NCI-H2196 treated with DMSO at 0.1 percent for 48 hours (cell line): ENCODE measurements at regions not wholly inside any gene's neighbourhood (a gene's known extent, or its start where the extent isn't known, plus 50 kb on each side); places are given as distances from the start of the nearest gene placed in this dataset.

ENCODE experiments used
- DNase-seq: peaks from one replicate; lab custom pipeline; 2025; ENCODE audit not compliant: unreplicated experiment; lab: John Stamatoyannopoulos, UW

- DNase-seq: no peak
Measured at GRCh38 chr4:171636606-171637005, 176.6 kb upstream of the GALNTL6 start.

GRCh38 chr4:171629737-171630136, 183.5 kb upstream of the GALNTL6 start:
- DNase-seq: no peak

DNA sequence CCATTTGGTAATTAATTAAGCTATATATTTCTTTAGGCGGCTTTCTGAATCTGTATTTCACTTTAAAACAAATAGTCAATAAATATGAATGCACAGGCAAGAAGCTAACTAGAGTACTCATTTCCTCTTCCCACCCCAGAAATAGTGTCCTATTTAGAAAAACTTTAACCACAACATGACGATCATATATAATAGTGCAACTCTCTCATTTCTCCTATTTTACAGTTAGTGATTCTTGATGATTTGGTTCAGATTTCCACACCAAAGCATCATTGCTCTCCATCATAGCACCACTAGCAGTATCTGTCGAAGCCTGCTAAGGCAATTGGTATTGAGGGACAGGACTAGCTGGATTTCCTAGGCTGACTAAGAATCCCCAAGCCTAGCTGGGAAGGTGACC, 184.0 kb upstream of the GALNTL6 start:
- DNase-seq: no peak

DNA sequence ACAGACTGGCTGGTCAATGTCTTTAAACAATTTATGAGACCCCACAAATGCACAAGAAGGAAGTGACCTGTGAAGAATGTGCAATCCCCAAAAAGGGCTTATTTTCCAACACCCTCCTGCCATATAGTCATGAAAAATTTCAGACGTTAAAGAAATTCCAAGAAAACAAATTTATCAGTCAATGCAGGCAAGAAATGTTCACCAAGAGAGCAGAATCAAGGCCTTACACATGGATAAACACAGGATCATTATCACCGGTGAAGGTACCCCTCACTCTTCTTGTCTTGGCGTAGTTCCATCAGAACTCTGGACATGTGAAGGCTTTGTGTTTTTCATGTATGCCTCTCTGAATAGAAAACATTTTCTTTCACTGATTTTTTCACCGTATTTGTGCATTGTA, 186.7 kb upstream of the GALNTL6 start:
- DNase-seq: no peak

DNA sequence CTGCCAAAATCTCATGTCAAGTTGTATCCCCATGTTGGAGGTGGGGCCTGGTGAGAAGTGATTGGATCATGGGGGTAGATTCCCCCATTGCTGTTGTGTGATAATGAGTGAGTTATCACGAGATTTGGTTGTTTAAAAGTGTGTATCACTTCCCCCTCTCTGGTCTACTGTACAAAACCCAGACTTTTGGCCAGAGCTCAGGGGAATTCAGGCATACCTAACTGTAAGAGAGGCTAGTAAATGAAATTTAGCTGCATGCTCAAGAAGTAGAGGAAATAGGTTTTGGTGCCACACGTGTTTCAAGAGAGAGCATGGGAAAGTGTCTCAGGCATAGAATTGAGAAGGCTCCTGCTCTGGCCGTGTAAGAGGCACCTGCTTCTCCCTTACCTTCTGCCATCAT, 190.5 kb upstream of the GALNTL6 start:
- no peak for DNase-seq

DNA sequence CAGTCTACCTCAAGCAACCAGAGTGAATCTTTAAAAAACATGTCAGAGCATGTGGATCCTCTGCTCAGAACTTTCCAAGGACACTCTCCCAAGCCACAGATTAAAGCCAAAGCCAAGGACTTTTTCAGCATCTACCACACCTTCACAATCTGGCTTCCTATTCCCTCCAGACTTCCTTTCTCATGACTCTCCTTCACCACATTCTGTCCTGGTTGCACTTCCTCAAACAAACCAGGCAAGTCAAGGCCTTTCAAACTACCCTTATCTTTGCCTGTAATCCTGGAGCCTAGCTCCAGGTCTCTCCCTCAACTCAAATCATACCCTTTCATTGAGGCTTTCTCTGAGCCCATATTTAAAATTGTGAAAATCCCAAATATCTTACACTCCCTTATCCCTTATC, 191.6 kb upstream of the GALNTL6 start:
- DNase-seq: no peak

DNA sequence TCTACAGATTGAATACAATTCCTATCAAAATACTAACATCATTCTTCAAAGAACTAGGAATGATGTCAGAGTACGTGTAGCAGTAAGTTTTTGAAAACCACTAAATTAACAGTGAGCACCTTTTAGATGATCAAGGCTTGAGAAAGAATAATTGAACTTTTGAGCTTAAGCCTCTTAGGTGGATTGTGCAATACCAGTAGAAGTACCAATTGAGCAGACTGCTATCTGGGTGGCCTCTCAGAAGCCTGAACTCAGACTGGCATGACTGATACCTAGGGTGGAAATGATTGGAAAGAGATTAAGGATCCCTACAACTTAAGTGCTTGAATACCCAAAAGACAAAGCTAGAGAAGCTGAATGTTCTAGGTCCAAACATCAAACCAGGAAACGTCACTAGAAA, 200.3 kb upstream of the GALNTL6 start:
- no peak for DNase-seq

GRCh38 chr4:171602638-171603355, 210.4 kb upstream of the GALNTL6 start:
- DNase-seq: no peak

DNA sequence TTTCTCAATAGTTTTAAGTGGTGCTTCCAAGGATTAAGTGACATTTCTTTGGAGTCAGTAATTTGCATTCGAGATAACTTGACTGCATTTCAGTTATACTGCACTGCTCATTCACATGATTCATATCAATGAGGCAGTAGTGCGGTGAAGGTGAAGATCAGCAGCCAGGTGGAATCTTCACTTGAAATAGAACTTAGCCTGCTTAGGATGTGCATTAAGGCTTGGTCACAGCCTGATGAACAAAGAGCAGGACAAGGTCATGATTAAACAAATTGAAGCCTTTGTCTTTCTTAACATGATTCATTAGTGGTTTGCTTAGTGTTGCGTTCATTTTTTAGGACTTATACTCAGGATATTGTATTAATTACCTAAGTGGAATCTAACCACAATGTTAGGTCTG, 212.1 kb upstream of the GALNTL6 start:
- no peak for DNase-seq

DNA sequence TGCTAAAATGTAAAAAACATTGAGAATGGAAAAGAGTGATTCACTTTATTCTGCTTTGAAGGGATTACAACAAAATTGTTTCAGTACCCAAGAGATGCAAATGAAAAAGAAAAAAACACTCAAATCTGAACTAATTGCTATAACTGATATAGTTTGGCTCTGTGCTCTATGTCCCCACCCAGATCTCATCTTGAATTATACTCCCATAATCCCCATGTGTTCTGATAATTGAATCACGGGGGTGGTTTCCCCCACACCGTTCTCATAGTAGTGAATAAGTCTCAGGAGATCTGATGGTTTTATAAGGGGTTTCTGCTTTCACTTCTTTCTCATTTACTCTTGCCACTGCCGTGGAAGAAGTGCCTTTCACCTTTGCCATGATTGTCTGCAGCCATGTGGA, 213.6 kb upstream of the GALNTL6 start:
- no peak for DNase-seq

- no peak for DNase-seq
Measured at GRCh38 chr4:171594293-171594692, 218.9 kb upstream of the GALNTL6 start.

DNA sequence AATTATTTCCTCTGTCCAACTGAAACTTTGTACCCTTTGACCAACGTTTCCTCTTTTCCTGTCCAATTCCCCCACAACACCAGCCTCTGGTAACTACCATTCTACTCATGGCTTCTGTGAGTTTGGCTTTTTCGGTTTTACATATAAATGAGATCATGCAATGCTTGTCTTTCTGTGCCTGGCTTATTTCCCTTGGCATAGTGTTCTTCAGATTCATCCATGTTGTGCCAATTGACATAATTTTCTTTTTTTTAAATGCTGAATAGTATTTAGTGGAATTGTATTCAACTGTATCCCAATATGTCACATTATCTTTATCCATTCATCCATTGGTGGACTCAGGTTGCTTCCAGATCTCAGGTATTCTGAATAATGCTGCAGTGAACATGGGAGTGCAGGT, 222.5 kb upstream of the GALNTL6 start:
- DNase-seq: no peak

DNA sequence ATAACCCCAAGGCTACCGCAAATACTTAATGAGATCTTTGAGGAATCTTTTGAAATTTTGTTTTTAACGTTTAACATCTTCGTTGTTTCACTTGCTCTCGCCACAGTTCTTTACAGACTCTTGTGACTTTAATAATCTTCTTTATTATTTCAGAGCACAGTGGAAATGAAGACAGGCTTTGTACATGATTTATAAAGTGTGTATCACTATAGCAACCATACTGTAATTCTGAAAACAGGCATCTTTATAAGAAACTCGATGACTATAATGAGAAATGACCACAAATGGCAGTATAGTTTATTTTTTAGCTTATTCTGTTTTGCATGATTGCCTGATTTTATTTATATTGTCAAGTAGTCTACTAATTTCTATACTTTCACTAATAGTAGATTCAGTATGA, 224.4 kb upstream of the GALNTL6 start:
- DNase-seq: no peak

- no peak for DNase-seq
Measured at GRCh38 chr4:171588051-171588545, 225.1 kb upstream of the GALNTL6 start.

DNA sequence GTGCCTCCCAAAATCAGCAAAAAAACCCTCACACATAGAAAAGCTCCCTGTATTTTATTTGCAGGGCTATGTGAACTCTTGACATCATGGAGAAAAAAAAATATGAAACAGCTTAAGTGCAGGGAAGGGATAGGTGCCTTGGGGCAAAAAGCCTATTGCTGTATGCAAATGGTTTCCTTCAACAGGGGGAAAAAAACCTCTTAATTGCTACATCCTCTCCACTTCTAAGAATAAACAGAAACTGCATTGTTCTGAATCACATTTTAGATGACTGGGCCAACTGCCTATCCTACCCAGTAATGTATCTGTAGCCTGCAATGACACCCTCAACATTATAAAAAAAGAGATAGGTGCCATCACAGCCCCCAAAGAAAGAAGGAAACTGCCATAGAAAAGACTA, 229.4 kb upstream of the GALNTL6 start:
- no peak for DNase-seq

- no peak for DNase-seq
Measured at GRCh38 chr4:171582961-171583581, 230.1 kb upstream of the GALNTL6 start.

DNA sequence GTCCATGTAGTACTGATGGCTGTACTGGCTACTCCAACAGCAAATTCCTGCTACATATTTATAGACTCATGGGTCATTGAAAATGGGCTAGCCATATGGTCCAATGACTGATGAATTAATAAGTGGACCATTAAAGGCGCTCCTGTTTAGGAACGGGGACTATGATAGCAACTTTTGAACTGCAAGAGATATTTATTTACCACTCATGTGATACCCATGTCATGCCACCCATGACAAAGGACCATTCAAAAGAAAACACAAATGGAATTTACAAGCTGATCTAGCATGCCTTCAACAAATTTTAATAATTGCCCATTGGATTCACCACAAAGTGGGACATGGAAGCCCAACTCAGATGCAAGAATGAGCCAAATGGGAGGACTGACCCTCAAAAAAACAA, 240.0 kb upstream of the GALNTL6 start:
- DNase-seq: no peak

DNA sequence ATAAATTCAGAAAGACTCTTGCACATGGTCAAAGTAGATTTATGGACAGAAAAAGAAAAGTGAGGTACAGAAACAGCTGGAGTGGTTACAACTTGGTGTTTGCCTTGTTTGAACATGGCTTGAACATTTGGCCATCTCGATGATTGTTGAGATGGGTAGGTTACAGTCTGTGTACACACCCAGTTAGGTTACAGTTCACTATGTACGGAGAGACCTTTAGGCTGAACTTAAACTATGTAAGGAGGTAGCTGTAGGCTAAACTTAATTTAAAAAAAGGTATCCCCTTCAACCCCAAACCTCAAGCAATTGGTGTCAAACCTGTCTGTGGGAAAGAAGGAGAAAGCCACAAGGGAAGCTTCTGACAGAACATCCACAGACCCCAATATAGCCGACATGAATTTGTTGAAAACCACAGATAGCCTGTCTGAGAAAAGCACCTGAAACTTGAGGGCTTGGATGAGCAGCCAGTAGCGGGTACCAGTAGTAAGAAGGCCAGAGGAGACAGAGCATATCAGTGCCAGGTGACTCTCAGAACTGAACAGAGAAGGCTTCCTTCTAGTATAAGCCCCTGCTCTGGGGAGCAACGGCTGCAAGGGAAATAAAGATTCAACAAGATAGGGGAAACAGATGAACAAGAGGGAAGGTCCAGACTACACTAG, 247.9 kb upstream of the GALNTL6 start:
- DNase-seq: no peak

DNA sequence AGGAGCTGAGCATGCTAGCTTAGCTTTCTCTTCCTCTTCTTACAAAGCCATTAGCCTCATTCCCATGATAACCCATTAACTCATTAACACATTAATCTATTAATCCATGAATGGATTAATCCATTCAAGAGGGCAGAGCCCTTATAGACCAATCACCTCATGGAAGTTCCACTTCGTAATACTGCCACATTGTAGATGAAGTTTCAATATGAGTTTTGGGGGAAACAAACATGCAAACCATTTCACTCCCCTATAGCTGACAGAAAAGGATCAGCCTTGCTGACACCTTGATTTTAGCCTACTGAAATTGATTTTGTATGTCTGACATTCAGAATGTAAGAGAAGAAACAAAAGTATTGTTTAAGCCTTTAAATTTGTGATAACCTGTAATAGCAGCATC, 251.8 kb upstream of the GALNTL6 start:
- no peak for DNase-seq

DNA sequence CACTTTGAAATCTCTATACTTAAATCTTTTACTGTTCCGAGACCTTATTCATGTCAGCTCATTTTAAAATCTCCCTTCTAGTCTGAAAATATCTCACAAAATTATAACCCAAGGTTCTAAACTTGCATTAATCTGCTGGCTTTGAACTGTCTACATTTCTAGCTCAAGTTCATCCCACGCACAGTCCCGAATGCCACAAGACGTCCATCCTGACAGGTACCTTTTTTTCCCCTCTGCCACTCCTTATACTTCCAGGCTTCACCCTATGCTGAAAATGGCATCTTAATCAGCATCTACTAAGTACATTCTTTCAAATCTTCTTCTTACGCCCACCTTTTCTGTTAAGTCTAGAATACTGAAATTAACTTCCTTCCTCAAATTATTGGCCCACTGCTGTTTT, 259.2 kb upstream of the GALNTL6 start:
- no peak for DNase-seq

GRCh38 chr4:171542640-171543039, 270.6 kb upstream of the GALNTL6 start:
- no peak for DNase-seq

DNA sequence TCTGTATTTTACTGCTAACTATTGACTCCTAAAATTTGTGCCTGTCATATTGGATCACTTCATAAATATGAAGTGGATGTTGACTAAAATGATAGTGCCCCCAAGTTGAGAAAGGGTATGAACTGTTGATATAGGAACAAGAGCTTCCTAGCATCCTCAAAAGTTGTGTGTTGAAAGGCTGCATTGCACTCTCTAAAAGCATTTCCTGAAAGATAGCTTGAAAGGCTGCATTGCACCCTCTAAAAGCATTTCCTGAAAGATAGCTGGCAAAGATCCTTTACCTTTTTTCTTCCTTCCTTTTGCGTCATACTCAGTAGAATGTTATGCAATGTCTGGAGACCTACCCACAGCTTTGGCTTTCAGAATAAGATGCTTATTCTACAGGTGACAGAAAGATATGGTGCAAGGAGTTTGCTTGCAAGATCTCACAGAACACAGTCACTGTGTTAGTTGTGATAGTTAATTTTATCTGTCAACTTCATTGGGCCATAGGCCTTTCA, 274.6 kb upstream of the GALNTL6 start:
- DNase-seq: no peak
